Cardiac muscle cell (in vitro differentiated cells and primary cell): ENCODE measurements at regions not wholly inside any gene's neighbourhood (a gene's known extent, or its start where the extent isn't known, plus 50 kb on each side); places are given as distances from the start of the nearest gene placed in this dataset.

ENCODE experiments used
- DNase-seq, 2 donors: peaks; one replicate each; pipeline versions ENCODE4 v3.0.0 to v3.0.0-alpha.2; 2010 to 2017; ENCODE audit warnings: low read depth in 1 of 2, low spot score in 1 of 2
- H3K27ac ChIP-seq: fragments of 200-600 bp; sonication (generic); 2 replicates; pipeline ENCODE4 v1.5.1; 2016
- H3K27me3 ChIP-seq: fragments of 200-600 bp; sonication (generic); 2 replicates; pipeline ENCODE4 v1.6.0; 2016; ENCODE audit warnings: control low read depth
- H3K36me3 ChIP-seq: fragments of 200-600 bp; sonication (generic); 2 replicates; pipeline ENCODE4 v1.5.1; 2016; ENCODE audit warnings: control low read depth
- H3K4me1 ChIP-seq: fragments of 200-600 bp; sonication (generic); 2 replicates; pipeline ENCODE4 v1.8.1; 2017; ENCODE audit warnings: low read depth, mild to moderate bottlenecking, mixed run types
- H3K4me3 ChIP-seq: fragments of 200-600 bp; sonication (generic); 2 replicates; pipeline ENCODE4 v1.5.1; 2016; ENCODE audit warnings: mild to moderate bottlenecking
- H3K9me3 ChIP-seq: fragments of 200-600 bp; sonication (generic); 2 replicates; pipeline ENCODE4 v1.5.1; 2017; ENCODE audit warnings: low read depth, mild to moderate bottlenecking, control low read depth
- CTCF ChIP-seq: IDR thresholded peaks from 2 replicates; pipeline ENCODE4 v1.5.1; 2012; ENCODE audit warnings: low read depth, mild to moderate bottlenecking, low read length

- H3K36me3 ChIP-seq = no peaks in the 10 kb centered on the region
- no peaks in the 10 kb centered on the region for H3K9me3 ChIP-seq
- TF ChIP-seq CTCF = no peak
- no peak overlapping the region for H3K27ac ChIP-seq
- H3K27me3 ChIP-seq = no peaks in the 10 kb centered on the region
- DNase-seq = no peak
- H3K4me3 ChIP-seq = no peak overlapping the region
- H3K4me1 ChIP-seq = no peaks in the 10 kb centered on the region
These were observed 222.2 kb upstream of the MEIS1 start for GRCh38 chr2:66212749-66213148.

- Histone ChIP-seq H3K36me3 (no peaks in the 10 kb centered on the region), H3K27ac (no peak overlapping the region), H3K4me3 (no peak overlapping the region), H3K27me3 (no peaks in the 10 kb centered on the region), H3K4me1 (no peaks in the 10 kb centered on the region), H3K9me3 (no peaks in the 10 kb centered on the region)
- no peak for DNase-seq
- TF ChIP-seq CTCF = no peak
These were observed 232.3 kb upstream of the MEIS1 start for GRCh38 chr2:66202586-66202985.

- H3K36me3 ChIP-seq = no peaks in the 10 kb centered on the region
- no peak overlapping the region for H3K27ac ChIP-seq
- no peaks in the 10 kb centered on the region for H3K27me3 ChIP-seq
- no peak overlapping the region for H3K4me3 ChIP-seq
- H3K4me1 ChIP-seq = no peaks in the 10 kb centered on the region
- H3K9me3 ChIP-seq = no peaks in the 10 kb centered on the region
- no peak for TF ChIP-seq CTCF
- no peak for DNase-seq
These were observed 233.7 kb upstream of the MEIS1 start for GRCh38 chr2:66201242-66201641.

- no peak for TF ChIP-seq CTCF
- Histone ChIP-seq H3K27me3 (no peaks in the 10 kb centered on the region), H3K36me3 (no peaks in the 10 kb centered on the region), H3K4me3 (no peak overlapping the region), H3K4me1 (no peaks in the 10 kb centered on the region), H3K27ac (no peak overlapping the region), H3K9me3 (no peaks in the 10 kb centered on the region)
- no peak for DNase-seq
These were observed 236.1 kb upstream of the MEIS1 start for GRCh38 chr2:66198873-66199272.

GRCh38 chr2:66192888-66193287, 242.0 kb upstream of the MEIS1 start:
- H3K4me1 ChIP-seq = no peaks in the 10 kb centered on the region

More at GRCh38 chr2:66192888-66193287, 242.0 kb upstream of the MEIS1 start:
- no peak for DNase-seq
- Histone ChIP-seq H3K36me3 (no peaks in the 10 kb centered on the region), H3K27me3 (no peaks in the 10 kb centered on the region), H3K9me3 (no peaks in the 10 kb centered on the region), H3K27ac (no peak overlapping the region), H3K4me3 (no peak overlapping the region)
- no peak for TF ChIP-seq CTCF
